ENCODE measurements at regions not wholly inside any gene's neighbourhood (a gene's known extent, or its start where the extent isn't known, plus 50 kb on each side); places are given as distances from the start of the nearest gene placed in this dataset.

- TF ChIP-seq YY1 (IDR thresholded peaks at IDR 0.05; ENCODE audit: low read depth) (no peak), RAD21 (IDR thresholded peaks at IDR 0.05; ENCODE audit: low read length) (no peak), RXRA (IDR thresholded peaks at IDR 0.05; ENCODE audit: borderline replicate concordance, low read depth) (no peak), CTCF (IDR thresholded peaks at IDR 0.05) (no peak), PBX3 (IDR thresholded peaks at IDR 0.05) (no peak), POLR2AphosphoS5 (IDR thresholded peaks at IDR 0.05; ENCODE audit: low read depth, low read length) (no peak), EP300 (IDR thresholded peaks at IDR 0.05; ENCODE audit: borderline replicate concordance in 1 of 2, low read depth in 1 of 2, low read length in 1 of 2) (0 out of 4 replicates have a peak, but pooled peaks of 1 of the 2 experiments have one; percentile 12)
- TF ChIP-seq, protein P1, sequence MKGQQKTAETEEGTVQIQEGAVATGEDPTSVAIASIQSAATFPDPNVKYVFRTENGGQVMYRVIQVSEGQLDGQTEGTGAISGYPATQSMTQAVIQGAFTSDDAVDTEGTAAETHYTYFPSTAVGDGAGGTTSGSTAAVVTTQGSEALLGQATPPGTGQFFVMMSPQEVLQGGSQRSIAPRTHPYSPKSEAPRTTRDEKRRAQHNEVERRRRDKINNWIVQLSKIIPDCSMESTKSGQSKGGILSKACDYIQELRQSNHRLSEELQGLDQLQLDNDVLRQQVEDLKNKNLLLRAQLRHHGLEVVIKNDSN (IDR thresholded peaks at IDR 0.05; ENCODE audit: borderline replicate concordance, low read depth): no peak
Measured at GRCh38 chr4:116438981-116439729, 646.2 kb downstream of the TRAM1L1 start.
